Adrenal gland (tissue), 5 donors: ENCODE measurements at regions not wholly inside any gene's neighbourhood (a gene's known extent, or its start where the extent isn't known, plus 50 kb on each side); places are given as distances from the start of the nearest gene placed in this dataset.

Experiments used
- POLR2A ChIP-seq, 2 donors: fragments of 450-650 bp; IDR thresholded peaks; one replicate each; pipeline ENCODE4 v1.6.1; 2017; ENCODE audit warnings: antibody characterized with exemption in 2 of 2, mild to moderate bottlenecking in 2 of 2, moderate library complexity in 1 of 2
- TF ChIP-seq, protein P1 (sequence below), 6 experiments: fragments of 450-650 bp in 4 of 6; fragments of 200-600 bp in 2 of 6; sonication (generic) in 1 of 6; IDR thresholded peaks; 1 replicate in 5 of 6; 2 replicates in 1 of 6; pipeline versions ENCODE4 v1.5.1 to v1.8.0; 2016 to 2021; ENCODE audit warnings: antibody characterized with exemption in 6 of 6, mild to moderate bottlenecking in 2 of 6, moderate library complexity in 1 of 6
- donor health status: DM: no; HTN: no; CAD: no.

GRCh38 chr18:78034755-78035154 lies 785.1 kb downstream of the GALR1 start:
- TF ChIP-seq, protein P1, sequence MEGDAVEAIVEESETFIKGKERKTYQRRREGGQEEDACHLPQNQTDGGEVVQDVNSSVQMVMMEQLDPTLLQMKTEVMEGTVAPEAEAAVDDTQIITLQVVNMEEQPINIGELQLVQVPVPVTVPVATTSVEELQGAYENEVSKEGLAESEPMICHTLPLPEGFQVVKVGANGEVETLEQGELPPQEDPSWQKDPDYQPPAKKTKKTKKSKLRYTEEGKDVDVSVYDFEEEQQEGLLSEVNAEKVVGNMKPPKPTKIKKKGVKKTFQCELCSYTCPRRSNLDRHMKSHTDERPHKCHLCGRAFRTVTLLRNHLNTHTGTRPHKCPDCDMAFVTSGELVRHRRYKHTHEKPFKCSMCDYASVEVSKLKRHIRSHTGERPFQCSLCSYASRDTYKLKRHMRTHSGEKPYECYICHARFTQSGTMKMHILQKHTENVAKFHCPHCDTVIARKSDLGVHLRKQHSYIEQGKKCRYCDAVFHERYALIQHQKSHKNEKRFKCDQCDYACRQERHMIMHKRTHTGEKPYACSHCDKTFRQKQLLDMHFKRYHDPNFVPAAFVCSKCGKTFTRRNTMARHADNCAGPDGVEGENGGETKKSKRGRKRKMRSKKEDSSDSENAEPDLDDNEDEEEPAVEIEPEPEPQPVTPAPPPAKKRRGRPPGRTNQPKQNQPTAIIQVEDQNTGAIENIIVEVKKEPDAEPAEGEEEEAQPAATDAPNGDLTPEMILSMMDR (IDR thresholded peaks at IDR 0.05), result no peak
- TF ChIP-seq POLR2A (IDR thresholded peaks at IDR 0.05), result no peak
